Upper lobe of left lung (tissue), 6 donors: ENCODE measurements at regions not wholly inside any gene's neighbourhood (a gene's known extent, or its start where the extent isn't known, plus 50 kb on each side); places are given as distances from the start of the nearest gene placed in this dataset.

ENCODE experiments used
- ATAC-seq, 2 donors: fragments of 200-7000 bp; cut with Tn5 transposase; one replicate each; pipeline ENCODE4 v1.9.1; 2022; ENCODE audit warnings: mild to moderate bottlenecking in 2 of 2, moderate library complexity in 2 of 2; ENCODE audit not compliant: low FRiP score in 2 of 2
- DNase-seq, 2 donors: peaks; one replicate each; pipeline ENCODE4 v3.0.0-alpha.2; 2019 to 2020
- H3K27ac ChIP-seq, 4 donors: fragments of 200-600 bp; sonication (generic); one replicate each; pipeline ENCODE4 v1.5.1; 2016 to 2019
- H3K27me3 ChIP-seq, 4 donors: fragments of 200-600 bp; sonication (generic); one replicate each; pipeline ENCODE4 v1.5.1; 2017 to 2019
- H3K36me3 ChIP-seq, 4 donors: fragments of 200-600 bp; sonication (generic); one replicate each; pipeline ENCODE4 v1.5.1; 2016 to 2019
- H3K4me1 ChIP-seq, 4 donors: fragments of 200-600 bp; sonication (generic); one replicate each; pipeline ENCODE4 v1.5.1; 2018 to 2019
- H3K4me3 ChIP-seq, 4 donors: fragments of 200-600 bp; sonication (generic); one replicate each; pipeline ENCODE4 v1.5.1; 2017 to 2019; ENCODE audit warnings: mild to moderate bottlenecking in 2 of 4, moderate library complexity in 1 of 4
- H3K9me3 ChIP-seq, 4 donors: fragments of 200-600 bp; sonication (generic); one replicate each; pipeline ENCODE4 v1.5.1; 2018 to 2019
- EP300 ChIP-seq, 4 donors: sonication (generic); formaldehyde crosslinking; IDR thresholded peaks; one replicate each; pipeline ENCODE4 v1.5.1; 2017; ENCODE audit warnings: antibody characterized with exemption in 4 of 4, control low read depth in 2 of 4
- WGBS, 2 donors: methylation state at CpG; one replicate each; pipeline ENCODE4 v1.1.5; 2017 to 2018; 5-methylcytosine and 5-hydroxymethylcytosine counted together
- donor health status: DM: no; HTN: no; CAD: no; lungs with moderate emphysema.
- donor health status: DM: no; HTN: yes; CAD: no; lungs with severe emphysema.

DNA sequence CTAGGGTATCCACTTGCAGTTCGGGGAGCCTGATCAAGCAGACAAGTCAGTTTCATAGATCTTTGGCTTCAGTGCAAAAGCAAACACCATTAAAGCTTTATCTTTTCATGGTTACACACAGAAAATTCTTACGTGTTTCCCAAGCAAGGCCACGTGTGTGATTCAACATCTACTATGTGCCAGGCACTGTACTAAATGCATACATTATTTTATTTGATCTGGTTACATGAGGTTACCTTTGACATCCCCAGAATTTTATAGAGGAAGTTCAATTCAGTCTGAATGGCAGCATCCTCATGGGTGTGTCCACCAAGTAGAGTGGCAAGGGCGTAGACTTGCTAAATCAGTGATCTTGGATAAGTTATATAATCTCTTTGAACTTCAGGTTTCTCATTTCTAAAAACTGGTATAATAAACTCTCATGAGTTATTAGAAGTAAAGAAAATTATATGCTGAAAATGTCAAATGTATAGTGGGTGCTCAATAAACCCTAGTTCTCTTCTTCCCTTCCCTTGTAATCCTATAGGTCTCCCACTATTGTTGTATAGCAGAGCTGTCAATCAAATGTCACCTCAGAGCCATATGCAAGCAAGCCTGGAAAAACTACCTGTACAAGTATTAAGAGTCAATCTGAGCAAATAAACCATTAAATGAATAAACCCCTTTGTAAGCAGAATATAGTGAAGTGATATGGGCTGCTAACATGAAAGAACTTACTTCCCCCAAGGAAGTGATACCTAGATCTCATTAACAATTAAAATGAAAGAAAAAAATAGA, 50.3 kb upstream of the TMX1 start:
- Histone ChIP-seq H3K27me3 (no peaks in the 10 kb centered on the region), H3K9me3 (no peaks in the 10 kb centered on the region), H3K4me3 (no peak overlapping the region), H3K36me3 (no peaks in the 10 kb centered on the region), H3K4me1 (no peaks in the 10 kb centered on the region), H3K27ac (no peak overlapping the region)
- WGBS, 2 donors, result 92 to 95% methylated on average over 4 of the region's 4 CpGs
- no peak for TF ChIP-seq EP300 (IDR thresholded peaks at IDR 0.05)
- no peak for ATAC-seq
- no peak for DNase-seq
